K562 (cell line): ENCODE measurements at regions not wholly inside any gene's neighbourhood (a gene's known extent, or its start where the extent isn't known, plus 50 kb on each side); places are given as distances from the start of the nearest gene placed in this dataset.

ENCODE experiments used
- PHB2 ChIP-seq: fragments of 450-650 bp; IDR thresholded peaks from 2 replicates; pipeline ENCODE4 v1.6.1; 2017; ENCODE audit warnings: low read depth
- RAD21 ChIP-seq, 2 experiments: fragments of 250-450 bp in 1 of 2; fragments of 450-650 bp in 1 of 2; sonication (Bioruptor Pico) in 1 of 2; formaldehyde crosslinking in 1 of 2; IDR thresholded peaks in 1 of 2; conservative IDR thresholded peaks in 1 of 2; 2 replicates each; pipeline versions ENCODE4 v1.4.0 to v1.8.0; 2020 to 2022; ENCODE audit warnings: mild to moderate bottlenecking in 2 of 2, moderate library complexity in 1 of 2
- ZBTB7A ChIP-seq: IDR thresholded peaks from 2 replicates; pipeline ENCODE4 v1.6.1; 2011; ENCODE audit warnings: low read depth, mild to moderate bottlenecking, low read length, moderate library complexity, borderline replicate concordance; ENCODE audit not compliant: control insufficient read depth
- ZNF253 ChIP-seq: fragments of 250-450 bp; sonication (Bioruptor Pico); conservative IDR thresholded peaks from 2 replicates; pipeline ENCODE4 v1.6.1; 2021; ENCODE audit warnings: mild to moderate bottlenecking

- TF ChIP-seq PHB2: no peak
- TF ChIP-seq RAD21 (CRISPR knock-in tag; conservative IDR thresholded peaks at IDR 0.05 in 1 of 2, IDR thresholded peaks at IDR 0.05 in 1 of 2): no peak
- TF ChIP-seq ZNF253: no peak
- TF ChIP-seq ZBTB7A: no peak
Measured at GRCh38 chr2:147223553-147224060, 621.2 kb upstream of the ACVR2A start.
